Lower lobe of right lung (tissue), 2 donors: ENCODE measurements at regions not wholly inside any gene's neighbourhood (a gene's known extent, or its start where the extent isn't known, plus 50 kb on each side); places are given as distances from the start of the nearest gene placed in this dataset.

Experiments
- ATAC-seq, 2 donors: fragments of 200-7000 bp; cut with Tn5 transposase; one replicate each; pipeline ENCODE4 v1.9.1; 2020 to 2022; ENCODE audit warnings: mild to moderate bottlenecking in 2 of 2, moderate library complexity in 2 of 2
- DNase-seq: peaks from one replicate; pipeline ENCODE4 v3.0.0-alpha.2; 2020
- H3K27ac ChIP-seq: fragments of 200-600 bp; one replicate; pipeline ENCODE4 v1.8.0; 2022
- H3K27me3 ChIP-seq: fragments of 200-600 bp; one replicate; pipeline ENCODE4 v1.8.0; 2022; ENCODE audit warnings: low read depth
- H3K36me3 ChIP-seq: fragments of 200-600 bp; one replicate; pipeline ENCODE4 v1.8.0; 2022; ENCODE audit warnings: mild to moderate bottlenecking
- H3K4me1 ChIP-seq: fragments of 200-600 bp; one replicate; pipeline ENCODE4 v1.8.0; 2022
- H3K4me3 ChIP-seq: fragments of 200-600 bp; one replicate; pipeline ENCODE4 v1.8.0; 2022; ENCODE audit warnings: mild to moderate bottlenecking
- H3K9me3 ChIP-seq: fragments of 200-600 bp; one replicate; pipeline ENCODE4 v1.8.0; 2022
- intact Hi-C: fragments of 100-400 bp; cut with DNase I; formaldehyde crosslinking; loops from one replicate; pipeline ENCODE4 v1.11.0; 2022
- TF ChIP-seq, protein P1 (sequence below): fragments of 200-600 bp; IDR thresholded peaks from one replicate; pipeline ENCODE4 v1.8.0; 2022; ENCODE audit warnings: antibody characterized with exemption, mild to moderate bottlenecking
- donor health status: DM: no; HTN: yes; CAD: no; lungs with severe emphysema.

DNA sequence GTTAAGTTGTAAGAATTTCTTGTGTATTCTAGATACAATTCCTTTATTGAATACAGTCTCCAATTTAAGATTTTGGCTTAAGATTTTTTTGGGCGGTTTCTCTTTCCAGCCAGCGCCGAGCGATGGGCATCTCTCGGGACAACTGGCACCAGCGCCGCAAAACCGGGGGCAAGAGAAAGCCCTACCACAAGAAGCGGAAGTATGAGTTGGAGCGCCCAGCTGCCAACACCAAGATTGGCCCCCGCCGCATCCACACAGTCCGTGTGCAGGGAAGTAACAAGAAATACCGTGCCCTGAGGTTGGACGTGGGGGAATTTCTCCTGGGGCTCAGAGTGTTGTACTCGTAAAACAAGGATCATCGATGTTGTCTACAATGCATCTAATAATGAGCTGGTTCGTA is 278.7 kb upstream of the TARS1 start:
- H3K4me1 ChIP-seq: no peaks in the 10 kb centered on the region
- intact Hi-C loops: no loop called here
- no peak overlapping the region for H3K27ac ChIP-seq
- no peaks in the 10 kb centered on the region for H3K36me3 ChIP-seq
- no peak overlapping the region for H3K4me3 ChIP-seq
- H3K27me3 ChIP-seq: no peaks in the 10 kb centered on the region
- H3K9me3 ChIP-seq: no peaks in the 10 kb centered on the region
- TF ChIP-seq, protein P1, sequence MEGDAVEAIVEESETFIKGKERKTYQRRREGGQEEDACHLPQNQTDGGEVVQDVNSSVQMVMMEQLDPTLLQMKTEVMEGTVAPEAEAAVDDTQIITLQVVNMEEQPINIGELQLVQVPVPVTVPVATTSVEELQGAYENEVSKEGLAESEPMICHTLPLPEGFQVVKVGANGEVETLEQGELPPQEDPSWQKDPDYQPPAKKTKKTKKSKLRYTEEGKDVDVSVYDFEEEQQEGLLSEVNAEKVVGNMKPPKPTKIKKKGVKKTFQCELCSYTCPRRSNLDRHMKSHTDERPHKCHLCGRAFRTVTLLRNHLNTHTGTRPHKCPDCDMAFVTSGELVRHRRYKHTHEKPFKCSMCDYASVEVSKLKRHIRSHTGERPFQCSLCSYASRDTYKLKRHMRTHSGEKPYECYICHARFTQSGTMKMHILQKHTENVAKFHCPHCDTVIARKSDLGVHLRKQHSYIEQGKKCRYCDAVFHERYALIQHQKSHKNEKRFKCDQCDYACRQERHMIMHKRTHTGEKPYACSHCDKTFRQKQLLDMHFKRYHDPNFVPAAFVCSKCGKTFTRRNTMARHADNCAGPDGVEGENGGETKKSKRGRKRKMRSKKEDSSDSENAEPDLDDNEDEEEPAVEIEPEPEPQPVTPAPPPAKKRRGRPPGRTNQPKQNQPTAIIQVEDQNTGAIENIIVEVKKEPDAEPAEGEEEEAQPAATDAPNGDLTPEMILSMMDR: no peak
- ATAC-seq: no peak
- no peak for DNase-seq

DNA sequence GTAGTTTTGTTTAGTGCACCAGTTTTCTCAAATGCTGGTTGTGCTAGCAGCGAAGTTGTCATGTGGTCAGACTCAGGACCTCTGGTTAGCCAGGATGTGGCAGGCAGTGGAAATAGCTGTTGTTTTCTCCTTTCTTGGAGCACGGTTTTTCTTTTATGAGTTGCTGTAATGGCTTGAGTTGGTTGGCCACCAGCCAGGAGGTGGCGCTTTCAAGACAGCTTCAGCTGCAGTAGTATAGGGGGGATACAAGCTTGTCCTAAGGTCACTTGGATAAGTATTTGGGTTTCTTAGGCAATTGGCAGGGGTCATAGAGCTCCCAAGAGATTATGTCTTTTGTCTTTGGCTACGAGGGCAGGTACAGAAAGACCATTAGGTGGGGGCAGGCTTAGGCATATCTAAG is 274.2 kb upstream of the TARS1 start:
- DNase-seq: no peak
- Histone ChIP-seq H3K4me1 (no peaks in the 10 kb centered on the region), H3K27me3 (no peaks in the 10 kb centered on the region), H3K27ac (no peak overlapping the region), H3K9me3 (peaks cover 8% of the 10 kb centered on the region), H3K4me3 (no peak overlapping the region), H3K36me3 (no peaks in the 10 kb centered on the region)
- ATAC-seq: no peak
- intact Hi-C loops: no loop called here
- TF ChIP-seq, protein P1: no peak

DNA sequence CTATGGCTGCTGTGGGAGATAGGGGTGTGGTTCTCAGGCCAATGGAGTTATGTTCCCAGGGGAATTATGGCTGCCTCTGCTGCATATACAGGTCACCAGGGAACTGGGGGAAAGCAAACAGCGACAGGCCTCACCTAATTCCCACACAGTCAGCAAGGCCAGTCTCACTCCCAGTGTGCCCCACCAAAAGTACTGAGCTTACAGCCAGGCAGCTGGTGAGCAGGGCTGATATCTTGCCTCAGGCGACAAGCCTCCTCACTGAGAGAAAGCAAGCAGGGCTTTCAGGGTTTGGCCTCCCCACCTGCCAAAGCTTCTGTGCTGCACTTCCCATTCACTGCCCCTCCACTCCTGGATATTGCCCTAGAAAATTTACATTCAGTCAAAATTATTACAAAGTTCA is 273.8 kb upstream of the TARS1 start:
- H3K27me3 ChIP-seq: no peaks in the 10 kb centered on the region
- H3K4me3 ChIP-seq: no peak overlapping the region
- no peak overlapping the region for H3K27ac ChIP-seq
- TF ChIP-seq, protein P1: no peak
- DNase-seq (no peak), ATAC-seq (no peak)
- no peaks in the 10 kb centered on the region for H3K4me1 ChIP-seq
- H3K9me3 ChIP-seq: peaks cover 8% of the 10 kb centered on the region
- intact Hi-C loops: no loop called here
- H3K36me3 ChIP-seq: no peaks in the 10 kb centered on the region

DNA sequence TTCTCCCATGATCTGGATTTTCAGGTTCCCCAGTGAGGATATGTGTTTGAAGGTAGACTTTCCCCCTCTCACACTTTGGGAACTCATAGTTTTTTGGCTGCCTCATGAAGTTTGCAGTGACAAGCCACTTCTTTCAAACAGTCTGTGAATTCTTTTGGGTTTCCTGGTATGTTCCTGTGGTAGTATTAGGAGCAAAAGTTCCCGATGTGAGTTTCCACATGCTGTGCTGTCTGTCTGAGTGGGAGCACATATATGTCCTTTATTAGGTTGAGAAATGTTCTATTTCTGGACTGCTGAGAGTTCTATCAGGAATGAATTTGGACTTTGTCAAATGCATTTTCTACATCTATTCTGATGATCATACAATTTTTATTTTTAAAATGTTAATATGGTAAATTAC is 273.2 kb upstream of the TARS1 start:
- no peaks in the 10 kb centered on the region for H3K36me3 ChIP-seq
- TF ChIP-seq, protein P1: no peak
- no peak overlapping the region for H3K27ac ChIP-seq
- no peak overlapping the region for H3K4me3 ChIP-seq
- no peaks in the 10 kb centered on the region for H3K27me3 ChIP-seq
- intact Hi-C loops: no loop called here
- H3K4me1 ChIP-seq: no peaks in the 10 kb centered on the region
- DNase-seq (no peak), ATAC-seq (no peak)
- peaks cover 8% of the 10 kb centered on the region for H3K9me3 ChIP-seq

DNA sequence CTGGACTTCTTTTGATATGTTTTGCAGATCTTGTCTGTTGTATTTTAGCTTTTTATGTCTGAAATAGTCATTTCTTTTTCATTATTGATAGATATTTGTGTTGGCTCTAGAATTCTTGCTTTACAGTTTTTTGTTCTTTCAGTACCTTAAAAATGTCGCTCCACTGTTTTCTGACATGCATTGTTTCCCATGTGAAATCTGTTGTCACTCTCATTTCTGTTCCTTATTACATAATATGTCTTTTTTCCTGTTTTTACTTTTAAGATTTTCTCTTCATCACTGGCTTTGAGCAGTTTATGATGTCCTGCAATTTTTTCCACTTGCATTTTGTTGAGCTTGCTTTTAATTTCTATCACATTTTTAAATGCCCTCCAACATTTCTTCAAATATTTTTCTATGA is 270.4 kb upstream of the TARS1 start:
- intact Hi-C loops: no loop called here
- no peaks in the 10 kb centered on the region for H3K4me1 ChIP-seq
- no peaks in the 10 kb centered on the region for H3K36me3 ChIP-seq
- no peaks in the 10 kb centered on the region for H3K27me3 ChIP-seq
- ATAC-seq (no peak), DNase-seq (no peak)
- H3K9me3 ChIP-seq: peaks cover 8% of the 10 kb centered on the region
- TF ChIP-seq, protein P1: no peak
- no peak overlapping the region for H3K27ac ChIP-seq
- no peak overlapping the region for H3K4me3 ChIP-seq

DNA sequence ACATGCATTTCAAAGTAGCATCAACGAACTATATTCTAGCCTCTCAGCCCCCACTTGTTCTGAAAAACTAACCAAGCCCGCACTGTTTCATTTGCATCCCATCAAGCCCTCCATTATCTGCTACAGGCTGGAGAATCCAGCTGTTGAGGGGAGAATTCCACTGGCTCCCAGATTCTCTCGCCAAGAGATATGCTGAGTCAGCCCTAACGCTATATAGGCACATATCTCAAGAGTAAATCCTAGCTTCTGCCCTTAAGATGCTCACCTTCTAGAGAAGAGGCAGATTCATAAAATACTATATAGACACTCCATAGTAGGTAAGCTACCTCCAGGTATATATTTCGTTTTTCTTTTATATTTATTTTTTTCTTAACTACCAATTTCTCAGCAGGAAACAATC is 266.4 kb upstream of the TARS1 start:
- Histone ChIP-seq H3K9me3 (peaks cover 8% of the 10 kb centered on the region), H3K27ac (no peak overlapping the region), H3K4me1 (no peaks in the 10 kb centered on the region), H3K4me3 (no peak overlapping the region), H3K27me3 (no peaks in the 10 kb centered on the region), H3K36me3 (no peaks in the 10 kb centered on the region)
- ATAC-seq: no peak
- intact Hi-C loops: no loop called here
- TF ChIP-seq, protein P1: no peak
- DNase-seq: no peak
